ENCODE measurements at regions not wholly inside any gene's neighbourhood (a gene's known extent, or its start where the extent isn't known, plus 50 kb on each side); places are given as distances from the start of the nearest gene placed in this dataset.

DNA sequence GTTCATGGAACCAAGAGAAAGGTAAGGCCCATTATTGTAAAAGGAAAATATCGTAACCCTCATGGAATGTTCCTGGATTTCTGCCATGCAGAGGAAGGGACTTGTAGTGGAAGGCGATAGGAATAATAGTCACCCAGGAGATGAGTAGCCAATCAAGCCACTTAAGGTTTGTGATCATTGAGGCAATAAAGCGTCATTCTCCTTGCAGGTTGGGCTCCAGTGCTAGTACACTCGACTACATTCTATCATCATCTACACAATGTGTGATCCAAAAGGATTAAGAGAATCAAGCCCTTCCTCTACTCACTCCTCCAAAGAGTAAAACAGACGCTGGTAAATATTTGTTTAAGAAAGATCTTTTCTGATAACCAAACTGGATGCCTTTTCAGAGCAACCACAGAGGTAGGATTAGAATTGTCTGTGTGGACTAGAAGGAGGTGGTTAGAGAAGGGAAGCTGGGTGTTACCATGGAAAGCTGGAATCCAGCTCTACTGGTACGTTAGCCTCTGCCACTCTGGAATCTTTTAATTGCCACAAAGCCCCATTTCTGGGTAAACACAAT, 245.7 kb downstream of the IKZF2 start:
- H3K36me3 ChIP-seq: no peaks in the 10 kb centered on the region
- no peak for TF ChIP-seq EP300 (IDR thresholded peaks at IDR 0.05; ENCODE audit: low read depth)
- peak; percentile 71 for TF ChIP-seq POLR2A (IDR thresholded peaks at IDR 0.05)
- TF ChIP-seq POLR2AphosphoS5 (IDR thresholded peaks at IDR 0.05): peak in 2 of 3 donors; percentile 77 to 78
- intact Hi-C loops (cut with DNase I; ENCODE audit: low total_unique reads) (no loop called here), in situ Hi-C loops (cut with MboI; ENCODE audit: low pct_ligation_motif_present in 1 of 4, low pct_unique_long_range_greater_than_20kb in 1 of 4, low sequenced_read_pairs in 3 of 4) (no loop called here)
- H3K27ac ChIP-seq: peak overlapping the region; percentile 76 to 83 (median 78)
- no peaks in the 10 kb centered on the region for H3K9me3 ChIP-seq
- H3K27me3 ChIP-seq: no peaks in the 10 kb centered on the region
- DNase-seq: peak; percentile 35
- H3K4me1 ChIP-seq: peaks cover 0 to 33% (median 13%) of the 10 kb centered on the region in 4 donors
- WGBS, 2 donors (ENCODE audit: low coverage in 1 of 2): 36 to 39% methylated on average over 3 to 6 of the region's 6 CpGs
- H3K4me3 ChIP-seq: peak overlapping the region in 1 of 4 donors; percentile 5

DNA sequence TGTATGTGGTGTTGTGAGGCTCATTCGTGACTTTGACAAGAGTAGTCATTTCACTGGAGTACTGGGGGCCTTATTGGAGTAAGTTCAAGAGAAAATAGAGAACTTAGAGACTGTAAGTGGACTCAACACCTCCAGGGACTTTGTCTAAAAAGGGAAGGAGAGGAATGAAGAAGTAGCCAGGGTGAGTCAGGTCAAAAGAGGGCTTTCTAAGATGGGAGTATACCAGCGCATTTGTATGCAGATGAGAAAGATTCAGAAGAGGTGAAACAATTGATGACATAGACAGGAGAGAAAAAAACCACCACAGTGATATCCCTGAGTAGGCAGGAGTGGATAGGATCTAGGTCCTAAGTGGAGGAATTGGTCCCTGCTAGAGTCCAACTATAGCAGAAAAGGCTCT, 246.8 kb downstream of the IKZF2 start:
- intact Hi-C loops (cut with DNase I; ENCODE audit: low total_unique reads): no loop called here
- Histone ChIP-seq H3K4me1 (peaks cover 0 to 33% (median 13%) of the 10 kb centered on the region in 4 donors), H3K4me3 (no peak overlapping the region), H3K36me3 (no peaks in the 10 kb centered on the region), H3K9me3 (no peaks in the 10 kb centered on the region), H3K27ac (peak overlapping the region; percentile 76 to 83 (median 78)), H3K27me3 (no peaks in the 10 kb centered on the region)
- no peak for TF ChIP-seq POLR2A (IDR thresholded peaks at IDR 0.05)
- no peak for TF ChIP-seq EP300 (IDR thresholded peaks at IDR 0.05; ENCODE audit: low read depth)
- no peak for TF ChIP-seq POLR2AphosphoS5 (IDR thresholded peaks at IDR 0.05)
- in situ Hi-C loops (cut with MboI; ENCODE audit: low pct_ligation_motif_present in 1 of 4, low pct_unique_long_range_greater_than_20kb in 1 of 4, low sequenced_read_pairs in 3 of 4): no loop called here
- 69 to 93% methylated on average over 2 of the region's 2 CpGs for WGBS, 2 donors (ENCODE audit: low coverage in 1 of 2)
- no peak for DNase-seq

DNA sequence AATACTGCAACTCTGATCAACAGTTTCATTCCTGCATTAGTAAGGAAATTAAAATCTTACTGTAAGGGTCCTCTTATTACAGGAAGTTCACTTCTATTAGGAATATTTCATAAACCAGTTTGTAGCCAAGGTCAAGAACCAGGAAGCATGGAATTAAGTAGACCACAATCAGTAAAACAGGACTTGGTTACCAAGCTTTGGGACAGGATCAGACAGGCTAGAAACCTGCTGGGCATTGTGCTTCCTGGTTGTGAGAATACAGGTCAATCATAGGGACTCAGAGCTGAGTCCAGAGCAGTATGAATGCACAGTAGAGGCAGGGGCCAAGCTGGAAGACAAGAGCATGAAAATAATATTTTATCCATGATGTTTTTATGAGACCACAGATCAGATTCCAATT, 248.0 kb downstream of the IKZF2 start:
- no peak for TF ChIP-seq POLR2A (IDR thresholded peaks at IDR 0.05)
- TF ChIP-seq, protein P1, sequence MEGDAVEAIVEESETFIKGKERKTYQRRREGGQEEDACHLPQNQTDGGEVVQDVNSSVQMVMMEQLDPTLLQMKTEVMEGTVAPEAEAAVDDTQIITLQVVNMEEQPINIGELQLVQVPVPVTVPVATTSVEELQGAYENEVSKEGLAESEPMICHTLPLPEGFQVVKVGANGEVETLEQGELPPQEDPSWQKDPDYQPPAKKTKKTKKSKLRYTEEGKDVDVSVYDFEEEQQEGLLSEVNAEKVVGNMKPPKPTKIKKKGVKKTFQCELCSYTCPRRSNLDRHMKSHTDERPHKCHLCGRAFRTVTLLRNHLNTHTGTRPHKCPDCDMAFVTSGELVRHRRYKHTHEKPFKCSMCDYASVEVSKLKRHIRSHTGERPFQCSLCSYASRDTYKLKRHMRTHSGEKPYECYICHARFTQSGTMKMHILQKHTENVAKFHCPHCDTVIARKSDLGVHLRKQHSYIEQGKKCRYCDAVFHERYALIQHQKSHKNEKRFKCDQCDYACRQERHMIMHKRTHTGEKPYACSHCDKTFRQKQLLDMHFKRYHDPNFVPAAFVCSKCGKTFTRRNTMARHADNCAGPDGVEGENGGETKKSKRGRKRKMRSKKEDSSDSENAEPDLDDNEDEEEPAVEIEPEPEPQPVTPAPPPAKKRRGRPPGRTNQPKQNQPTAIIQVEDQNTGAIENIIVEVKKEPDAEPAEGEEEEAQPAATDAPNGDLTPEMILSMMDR (IDR thresholded peaks at IDR 0.05): no peak
- no peak for TF ChIP-seq POLR2AphosphoS5 (IDR thresholded peaks at IDR 0.05)
- no peak for TF ChIP-seq EP300 (IDR thresholded peaks at IDR 0.05; ENCODE audit: low read depth)
- no peak overlapping the region for H3K4me3 ChIP-seq
- intact Hi-C loops (cut with DNase I; ENCODE audit: low total_unique reads): no loop called here
- no peaks in the 10 kb centered on the region for H3K9me3 ChIP-seq
- H3K27me3 ChIP-seq: no peaks in the 10 kb centered on the region
- H3K36me3 ChIP-seq: no peaks in the 10 kb centered on the region
- DNase-seq: no peak
- H3K4me1 ChIP-seq: peaks cover 0 to 33% (median 13%) of the 10 kb centered on the region in 4 donors
- in situ Hi-C loops (cut with MboI; ENCODE audit: low pct_ligation_motif_present in 1 of 4, low pct_unique_long_range_greater_than_20kb in 1 of 4, low sequenced_read_pairs in 3 of 4): no loop called here
- peak overlapping the region in 1 of 4 donors; percentile 57 for H3K27ac ChIP-seq

DNA sequence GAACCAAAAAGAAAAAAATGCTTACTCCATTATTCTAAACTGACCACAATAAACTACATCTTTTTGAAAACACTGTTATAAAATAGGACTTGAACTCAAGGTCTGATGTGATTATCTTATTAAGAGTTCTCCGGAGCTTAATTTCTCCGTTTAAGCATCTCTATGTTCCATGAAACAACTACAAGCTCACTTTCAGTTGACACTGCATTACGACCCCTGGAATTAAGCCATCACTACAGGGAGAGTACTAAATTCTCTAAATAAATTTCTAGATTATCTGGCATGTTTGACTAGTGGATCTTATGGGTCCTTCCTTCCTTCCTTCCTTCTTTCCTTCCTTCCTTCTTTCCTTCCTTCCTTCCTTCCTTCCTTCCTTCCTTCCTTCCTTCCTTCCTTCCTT, 249.0 kb downstream of the IKZF2 start:
- WGBS, 2 donors (ENCODE audit: low coverage in 1 of 2): 68 to 75% methylated on average over 3 of the region's 3 CpGs
- TF ChIP-seq POLR2A (IDR thresholded peaks at IDR 0.05) (no peak), EP300 (IDR thresholded peaks at IDR 0.05; ENCODE audit: low read depth) (no peak), POLR2AphosphoS5 (IDR thresholded peaks at IDR 0.05) (no peak)
- TF ChIP-seq, protein P1 (IDR thresholded peaks at IDR 0.05): no peak
- Histone ChIP-seq H3K27ac (peak overlapping the region; percentile 47 to 66 (median 58)), H3K36me3 (no peaks in the 10 kb centered on the region), H3K9me3 (no peaks in the 10 kb centered on the region), H3K4me1 (peaks cover 0 to 33% (median 13%) of the 10 kb centered on the region in 4 donors), H3K27me3 (no peaks in the 10 kb centered on the region), H3K4me3 (no peak overlapping the region)
- intact Hi-C loops (cut with DNase I; ENCODE audit: low total_unique reads): no loop called here
- no peak for DNase-seq
- in situ Hi-C loops (cut with MboI; ENCODE audit: low pct_ligation_motif_present in 1 of 4, low pct_unique_long_range_greater_than_20kb in 1 of 4, low sequenced_read_pairs in 3 of 4): no loop called here

DNA sequence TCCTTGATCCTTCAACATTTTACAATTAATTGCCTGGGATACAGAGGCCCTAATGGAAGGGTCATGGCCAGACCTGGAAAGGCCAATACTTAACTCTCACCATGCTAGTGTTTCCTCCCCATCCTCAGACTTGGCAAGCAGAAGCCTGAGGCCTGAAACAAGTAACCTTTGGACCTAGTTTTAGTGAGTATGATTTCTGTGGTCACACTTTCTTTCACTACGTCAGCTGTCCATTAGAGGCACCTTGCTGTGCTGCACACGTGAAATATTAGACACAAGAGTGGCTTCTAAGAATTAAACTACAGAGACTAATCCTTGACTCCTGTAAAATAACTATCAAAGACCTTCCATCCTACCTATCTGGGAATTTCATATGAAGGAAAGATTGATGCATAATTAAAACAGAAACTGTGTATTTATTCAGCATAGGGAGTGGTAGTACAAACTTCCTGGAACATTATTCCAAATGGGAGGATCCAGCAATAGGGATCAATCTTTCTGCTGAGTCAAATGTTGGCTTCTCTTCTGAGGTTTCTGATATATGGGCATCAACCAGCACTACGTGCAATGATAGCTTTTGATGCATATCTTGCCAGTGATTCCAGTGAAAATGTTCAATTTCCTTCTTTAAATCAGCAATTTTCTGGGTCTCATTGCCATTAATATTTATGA, 249.7 kb downstream of the IKZF2 start:
- TF ChIP-seq POLR2AphosphoS5 (IDR thresholded peaks at IDR 0.05) (peak in 1 of 3 donors; percentile 19), EP300 (IDR thresholded peaks at IDR 0.05; ENCODE audit: low read depth) (no peak)
- TF ChIP-seq, protein P1 (IDR thresholded peaks at IDR 0.05): peak in 1 of 5 experiments; percentile 14
- Histone ChIP-seq H3K4me3 (no peak overlapping the region), H3K9me3 (no peaks in the 10 kb centered on the region), H3K36me3 (no peaks in the 10 kb centered on the region), H3K4me1 (peaks cover 0 to 31% (median 12%) of the 10 kb centered on the region in 4 donors), H3K27ac (peak overlapping the region; percentile 47 to 66 (median 58)), H3K27me3 (no peaks in the 10 kb centered on the region)
- in situ Hi-C loops (cut with MboI; ENCODE audit: low pct_ligation_motif_present in 1 of 4, low pct_unique_long_range_greater_than_20kb in 1 of 4, low sequenced_read_pairs in 3 of 4): no loop called here
- 49 to 51% methylated on average over 2 to 3 of the region's 3 CpGs for WGBS, 2 donors (ENCODE audit: low coverage in 1 of 2)
- peak; percentile 16 for DNase-seq
- intact Hi-C loops (cut with DNase I; ENCODE audit: low total_unique reads): no loop called here

Measured in transverse colon (tissue), 4 donors.